Endothelial cell of umbilical vein (primary cell): ENCODE measurements at regions not wholly inside any gene's neighbourhood (a gene's known extent, or its start where the extent isn't known, plus 50 kb on each side); places are given as distances from the start of the nearest gene placed in this dataset.

Experiments
- EZH2 ChIP-seq: IDR thresholded peaks from 2 replicates; pipeline ENCODE4 v1.6.1; 2012; ENCODE audit warnings: borderline replicate concordance, low read depth, mild to moderate bottlenecking, moderate library complexity, low read length, inconsistent platforms; ENCODE audit not compliant: severe bottlenecking
- FOS ChIP-seq: IDR thresholded peaks from 2 replicates; pipeline ENCODE4 v1.6.1; 2011; ENCODE audit warnings: mild to moderate bottlenecking, low read length, moderate library complexity, borderline replicate concordance; ENCODE audit not compliant: insufficient read depth
- JUN ChIP-seq: IDR thresholded peaks from 2 replicates; pipeline ENCODE4 v1.6.1; 2011; ENCODE audit warnings: borderline replicate concordance, low read depth; ENCODE audit not compliant: insufficient read length, insufficient read depth
- MAX ChIP-seq: IDR thresholded peaks from 2 replicates; pipeline ENCODE4 v1.6.1; 2011; ENCODE audit not compliant: insufficient read depth, insufficient read length
- POLR2A ChIP-seq: IDR thresholded peaks from 2 replicates; pipeline ENCODE4 v1.6.1; 2012; ENCODE audit warnings: low read depth, mild to moderate bottlenecking, control low read depth, low read length
- POLR2AphosphoS5 ChIP-seq: IDR thresholded peaks from 2 replicates; pipeline ENCODE4 v1.6.1; 2012; ENCODE audit warnings: low read depth, mild to moderate bottlenecking, control low read depth, low read length, moderate library complexity; ENCODE audit not compliant: insufficient read depth
- TF ChIP-seq, protein P1 (sequence below), 2 donors: IDR thresholded peaks; 1 replicate in 1 of 2; 2 replicates in 1 of 2; pipeline ENCODE4 v1.5.1; 2011; ENCODE audit warnings: low read length in 2 of 2, mild to moderate bottlenecking in 2 of 2, moderate library complexity in 2 of 2, control low read depth in 1 of 2, inconsistent platforms in 1 of 2, low read depth in 1 of 2; ENCODE audit not compliant: insufficient read depth in 1 of 2; ENCODE audit errors: extremely low read depth in 1 of 2

GRCh38 chr13:59441596-59442280, 722.0 kb downstream of the DIAPH3 start:
- TF ChIP-seq, protein P1, sequence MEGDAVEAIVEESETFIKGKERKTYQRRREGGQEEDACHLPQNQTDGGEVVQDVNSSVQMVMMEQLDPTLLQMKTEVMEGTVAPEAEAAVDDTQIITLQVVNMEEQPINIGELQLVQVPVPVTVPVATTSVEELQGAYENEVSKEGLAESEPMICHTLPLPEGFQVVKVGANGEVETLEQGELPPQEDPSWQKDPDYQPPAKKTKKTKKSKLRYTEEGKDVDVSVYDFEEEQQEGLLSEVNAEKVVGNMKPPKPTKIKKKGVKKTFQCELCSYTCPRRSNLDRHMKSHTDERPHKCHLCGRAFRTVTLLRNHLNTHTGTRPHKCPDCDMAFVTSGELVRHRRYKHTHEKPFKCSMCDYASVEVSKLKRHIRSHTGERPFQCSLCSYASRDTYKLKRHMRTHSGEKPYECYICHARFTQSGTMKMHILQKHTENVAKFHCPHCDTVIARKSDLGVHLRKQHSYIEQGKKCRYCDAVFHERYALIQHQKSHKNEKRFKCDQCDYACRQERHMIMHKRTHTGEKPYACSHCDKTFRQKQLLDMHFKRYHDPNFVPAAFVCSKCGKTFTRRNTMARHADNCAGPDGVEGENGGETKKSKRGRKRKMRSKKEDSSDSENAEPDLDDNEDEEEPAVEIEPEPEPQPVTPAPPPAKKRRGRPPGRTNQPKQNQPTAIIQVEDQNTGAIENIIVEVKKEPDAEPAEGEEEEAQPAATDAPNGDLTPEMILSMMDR (IDR thresholded peaks at IDR 0.05; ENCODE audit: extremely low read depth in 1 of 2, insufficient read depth in 1 of 2, low read depth in 1 of 2, low read length in 2 of 2): no peak
- TF ChIP-seq POLR2AphosphoS5: no peak
- no peak for TF ChIP-seq MAX
- no peak for TF ChIP-seq POLR2A
- TF ChIP-seq EZH2: no peak
- TF ChIP-seq JUN: no peak
- TF ChIP-seq FOS: no peak
